GM12891 (cell line): ENCODE measurements at regions not wholly inside any gene's neighbourhood (a gene's known extent, or its start where the extent isn't known, plus 50 kb on each side); places are given as distances from the start of the nearest gene placed in this dataset.

Experiments used
- POLR2AphosphoS5 ChIP-seq: IDR thresholded peaks from 2 replicates; pipeline ENCODE4 v1.6.1; 2011; ENCODE audit warnings: low read depth, low read length, control low read depth
- SPI1 ChIP-seq: IDR thresholded peaks from 2 replicates; pipeline ENCODE4 v1.6.1; 2011; ENCODE audit warnings: low read depth, low read length, control low read depth
- TAF1 ChIP-seq: IDR thresholded peaks from 2 replicates; pipeline ENCODE4 v1.6.1; 2011; ENCODE audit warnings: low read depth, low read length, control low read depth

GRCh38 chr2:150976604-150977003 is 285.1 kb downstream of the RBM43 start:
- TF ChIP-seq POLR2AphosphoS5 (no peak), SPI1 (no peak), TAF1 (no peak)
